Loucy (cell line): ENCODE measurements at regions not wholly inside any gene's neighbourhood (a gene's known extent, or its start where the extent isn't known, plus 50 kb on each side); places are given as distances from the start of the nearest gene placed in this dataset.

Experiments used
- EZH2phosphoT487 ChIP-seq: fragments of 200-600 bp; IDR thresholded peaks from 2 replicates; pipeline ENCODE4 v1.6.1; 2018; ENCODE audit warnings: antibody characterized with exemption, mild to moderate bottlenecking, moderate library complexity, borderline replicate concordance
- TF ChIP-seq, protein P1 (sequence below): fragments of 200-600 bp; sonication (generic); conservative IDR thresholded peaks from 2 replicates; pipeline ENCODE4 v1.5.1; 2014; ENCODE audit warnings: mild to moderate bottlenecking, antibody characterized with exemption, low read length

DNA sequence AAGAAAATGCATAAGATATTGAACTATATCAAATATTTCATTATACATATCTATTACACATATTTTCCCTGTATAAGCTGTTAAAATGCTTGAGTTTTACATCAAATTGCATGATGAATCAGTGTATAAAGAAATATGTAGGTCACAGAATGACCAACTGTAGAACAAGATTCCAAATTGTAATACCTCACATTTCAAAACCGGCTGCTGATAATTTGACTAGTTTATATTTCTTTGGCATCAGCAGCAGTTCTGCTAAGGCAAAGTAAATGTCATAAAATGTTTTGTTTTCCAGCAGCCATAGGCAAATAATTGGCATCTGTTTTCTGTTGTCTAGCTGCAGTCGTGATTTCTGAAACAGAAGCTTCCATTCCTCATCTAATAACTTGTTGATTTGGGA is 633.9 kb downstream of the ARL4A start:
- TF ChIP-seq, protein P1, sequence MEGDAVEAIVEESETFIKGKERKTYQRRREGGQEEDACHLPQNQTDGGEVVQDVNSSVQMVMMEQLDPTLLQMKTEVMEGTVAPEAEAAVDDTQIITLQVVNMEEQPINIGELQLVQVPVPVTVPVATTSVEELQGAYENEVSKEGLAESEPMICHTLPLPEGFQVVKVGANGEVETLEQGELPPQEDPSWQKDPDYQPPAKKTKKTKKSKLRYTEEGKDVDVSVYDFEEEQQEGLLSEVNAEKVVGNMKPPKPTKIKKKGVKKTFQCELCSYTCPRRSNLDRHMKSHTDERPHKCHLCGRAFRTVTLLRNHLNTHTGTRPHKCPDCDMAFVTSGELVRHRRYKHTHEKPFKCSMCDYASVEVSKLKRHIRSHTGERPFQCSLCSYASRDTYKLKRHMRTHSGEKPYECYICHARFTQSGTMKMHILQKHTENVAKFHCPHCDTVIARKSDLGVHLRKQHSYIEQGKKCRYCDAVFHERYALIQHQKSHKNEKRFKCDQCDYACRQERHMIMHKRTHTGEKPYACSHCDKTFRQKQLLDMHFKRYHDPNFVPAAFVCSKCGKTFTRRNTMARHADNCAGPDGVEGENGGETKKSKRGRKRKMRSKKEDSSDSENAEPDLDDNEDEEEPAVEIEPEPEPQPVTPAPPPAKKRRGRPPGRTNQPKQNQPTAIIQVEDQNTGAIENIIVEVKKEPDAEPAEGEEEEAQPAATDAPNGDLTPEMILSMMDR = no peak
- TF ChIP-seq EZH2phosphoT487 = no peak
